ENCODE measurements at regions not wholly inside any gene's neighbourhood (a gene's known extent, or its start where the extent isn't known, plus 50 kb on each side); places are given as distances from the start of the nearest gene placed in this dataset.

GRCh38 chr11:16685914-16686313 lies 52.5 kb upstream of the C11orf58 start:
- no peak for DNase-seq (ENCODE audit: low read depth)

DNA sequence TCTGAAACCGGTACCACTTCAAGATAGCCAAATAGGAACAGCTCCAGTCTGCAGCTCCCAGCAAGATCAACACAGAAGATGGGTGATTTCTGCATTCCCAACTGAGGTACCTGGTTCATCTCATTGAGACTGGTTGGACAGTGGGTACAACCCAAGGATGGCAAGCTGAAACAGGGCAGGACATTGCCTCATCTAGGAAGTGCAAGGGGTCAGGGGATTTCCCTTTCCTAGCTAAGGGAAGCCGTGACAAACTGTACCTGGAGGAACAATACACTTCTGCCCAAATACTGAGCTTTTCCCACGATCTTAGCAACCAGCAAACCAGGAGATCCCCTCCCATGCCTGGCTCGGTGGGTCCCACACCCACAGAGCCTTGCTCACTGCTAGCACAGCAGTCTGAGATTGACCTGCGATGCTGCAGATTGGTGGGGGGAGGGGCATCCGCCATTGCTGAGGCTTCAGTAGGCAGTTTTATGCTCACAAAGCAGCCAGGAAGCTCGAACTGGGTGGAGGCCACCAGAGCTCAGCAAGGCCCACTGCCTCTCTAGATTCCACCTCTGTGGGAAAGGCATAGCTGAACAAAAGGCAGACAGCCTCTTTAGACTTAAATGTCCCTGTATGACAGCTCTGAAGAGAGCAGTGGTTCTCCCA lies 59.9 kb upstream of the C11orf58 start:
- no peak for DNase-seq (ENCODE audit: low read depth)

- peak; percentile 15 for DNase-seq (ENCODE audit: low read depth)
These were observed 68.5 kb upstream of the C11orf58 start for GRCh38 chr11:16669799-16670415.

DNA sequence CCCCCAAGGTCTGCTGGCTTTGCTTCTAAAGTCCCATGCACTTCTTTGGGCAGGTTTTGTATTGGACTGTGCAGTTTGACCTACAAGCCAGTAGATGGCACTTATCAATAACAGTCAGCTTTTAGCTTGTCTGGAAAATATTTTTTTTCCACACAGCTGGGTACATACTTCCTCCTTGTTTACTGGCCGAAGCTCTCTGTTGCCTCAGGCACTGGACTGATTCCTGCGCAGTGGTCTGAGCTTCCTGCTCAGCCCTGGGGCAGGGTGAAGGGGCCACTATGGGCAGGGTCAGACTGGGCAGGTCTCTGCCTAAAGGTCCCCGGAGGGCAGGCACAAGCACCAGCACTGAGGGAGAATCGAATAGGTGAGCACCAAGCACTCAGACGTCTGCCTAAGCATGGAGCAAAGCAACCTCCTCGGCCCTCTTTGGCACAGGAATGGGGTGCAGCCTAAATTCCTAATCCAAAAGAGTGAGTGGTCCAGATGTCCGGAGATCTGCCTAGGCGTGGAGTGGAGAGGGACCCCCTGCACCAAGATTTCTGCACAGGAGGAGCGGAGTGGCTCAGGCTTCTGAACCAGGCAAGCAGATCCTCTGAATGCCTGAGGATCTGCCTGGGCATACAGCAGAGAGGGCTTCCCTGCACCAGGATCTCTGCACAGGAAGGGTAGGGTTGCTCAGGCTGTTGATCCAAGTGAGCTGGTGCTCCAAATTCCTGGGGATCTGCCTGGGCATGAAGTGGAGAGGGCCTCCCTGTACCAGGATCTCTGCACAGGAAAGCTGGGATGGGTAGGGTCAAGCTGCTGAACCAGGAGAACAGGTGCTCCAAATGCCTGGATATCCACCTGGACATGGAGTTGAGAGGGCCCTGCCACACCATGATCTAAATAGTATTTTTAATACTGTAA lies 105.9 kb upstream of the C11orf58 start:
- DNase-seq (ENCODE audit: low read depth) = peak; percentile 29

DNA sequence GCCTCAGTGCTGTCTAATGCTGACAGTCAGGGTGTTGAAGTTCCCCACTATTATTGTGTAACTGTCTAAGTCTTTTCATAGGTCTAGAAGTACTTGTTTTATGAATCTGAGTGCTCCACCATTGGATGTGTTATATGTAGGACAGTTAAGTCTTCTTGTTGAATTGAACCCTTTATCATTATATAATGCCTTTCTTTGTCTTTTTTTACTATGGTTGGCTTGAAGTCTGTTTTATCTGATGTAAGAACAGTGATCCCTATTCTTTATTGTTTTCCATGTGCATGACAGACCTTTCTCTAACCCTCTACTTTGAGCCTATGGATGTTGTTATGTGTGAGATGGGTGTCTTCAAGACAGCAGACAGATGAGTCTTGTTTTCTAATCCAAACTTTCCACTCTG lies 107.8 kb upstream of the C11orf58 start:
- no peak for DNase-seq (ENCODE audit: low read depth)

DNA sequence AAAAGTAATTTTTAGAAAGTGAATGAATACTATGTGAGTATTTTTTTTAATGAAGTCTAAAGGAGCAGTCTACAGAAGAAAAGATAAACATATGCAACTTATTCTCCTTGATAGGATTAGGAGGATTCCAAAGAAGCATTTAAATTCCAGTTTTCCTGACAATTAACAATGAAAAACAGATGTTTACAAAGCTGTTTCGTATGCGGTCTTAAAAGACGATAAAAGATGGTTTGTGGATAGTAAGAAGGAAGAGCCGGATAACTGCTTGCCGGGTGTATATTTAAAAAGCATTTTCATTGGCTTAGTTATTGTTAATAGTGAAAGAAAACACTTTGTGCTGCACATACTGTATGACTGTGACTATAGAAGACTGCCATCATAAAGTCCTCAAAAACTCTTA lies 120.0 kb upstream of the C11orf58 start:
- no peak for DNase-seq (ENCODE audit: low read depth)

- no peak for DNase-seq (ENCODE audit: low read depth)
These were observed 123.0 kb upstream of the C11orf58 start for GRCh38 chr11:16615480-16615879.

- peak; percentile 86 for DNase-seq (ENCODE audit: low read depth)
These were observed 124.7 kb upstream of the C11orf58 start for GRCh38 chr11:16613512-16614381.

GRCh38 chr11:16613262-16613511 lies 125.3 kb upstream of the C11orf58 start:
- DNase-seq (ENCODE audit: low read depth) = no peak

- peak; percentile 40 for DNase-seq (ENCODE audit: low read depth)
These were observed 125.7 kb upstream of the C11orf58 start for GRCh38 chr11:16612566-16613261.

DNA sequence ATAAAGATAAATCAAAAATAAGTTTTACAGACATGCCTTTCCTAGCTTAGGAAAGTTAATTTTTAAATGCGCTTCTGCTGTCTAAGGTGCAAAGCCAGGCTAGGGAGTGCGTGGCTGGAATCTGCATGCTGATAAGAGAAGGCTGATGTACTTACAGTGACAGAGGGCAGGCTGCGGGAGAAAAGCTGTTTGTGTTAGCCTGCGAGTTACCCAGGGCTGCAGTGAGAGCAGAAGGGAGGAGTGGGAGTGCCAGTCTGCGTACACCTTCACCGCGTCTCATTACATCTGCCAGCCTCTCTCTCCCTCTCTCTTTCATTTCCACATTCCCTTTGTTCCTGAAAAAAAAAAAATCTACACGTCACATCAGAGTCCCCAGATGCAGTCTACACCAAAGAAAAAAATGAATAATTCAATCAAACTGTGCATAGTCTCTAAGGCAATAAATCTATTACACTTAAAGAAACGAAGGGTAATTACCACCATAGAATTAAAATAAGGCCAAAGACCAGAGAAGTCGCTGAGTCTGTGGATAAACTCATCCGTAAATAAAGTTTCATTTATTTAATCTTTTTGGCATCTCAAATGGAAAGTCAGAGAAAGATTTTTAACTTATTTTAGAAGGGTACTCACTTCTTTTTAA lies 126.4 kb upstream of the C11orf58 start:
- DNase-seq (ENCODE audit: low read depth) = no peak

- DNase-seq (ENCODE audit: low read depth) = no peak
These were observed 127.0 kb upstream of the C11orf58 start for GRCh38 chr11:16611401-16611921.

DNA sequence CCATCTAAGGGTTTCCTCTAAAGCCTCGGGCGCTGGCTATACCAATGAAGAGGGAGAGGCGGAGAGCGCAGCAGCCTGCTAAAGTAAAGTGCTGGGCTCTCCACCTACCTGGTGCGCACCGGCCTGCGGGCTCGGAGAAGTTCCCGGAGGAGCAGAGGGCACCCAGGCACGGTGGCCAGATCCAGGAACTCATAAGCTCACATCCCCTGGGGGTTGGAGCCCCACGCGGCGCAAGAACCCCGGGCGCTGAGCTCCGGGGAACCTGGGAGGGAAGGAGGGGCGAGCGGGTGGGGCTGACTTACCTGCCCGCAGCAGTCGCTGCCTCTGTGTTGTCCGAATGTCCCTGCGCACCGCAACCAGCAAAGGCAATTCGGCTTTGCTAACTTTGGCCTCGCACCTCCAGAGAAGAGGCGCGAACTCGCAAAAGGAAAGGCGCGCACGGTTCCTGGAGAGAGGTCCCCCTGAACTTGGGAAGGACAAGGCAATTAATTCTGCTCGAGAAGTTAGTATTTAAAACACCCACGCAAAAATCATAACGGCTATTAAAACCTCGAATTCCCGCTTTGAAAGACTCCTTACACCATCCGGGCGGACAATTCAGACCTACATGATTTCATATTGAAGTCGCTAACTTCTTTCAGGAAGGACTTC lies 127.6 kb upstream of the C11orf58 start:
- no peak for DNase-seq (ENCODE audit: low read depth)

DNA sequence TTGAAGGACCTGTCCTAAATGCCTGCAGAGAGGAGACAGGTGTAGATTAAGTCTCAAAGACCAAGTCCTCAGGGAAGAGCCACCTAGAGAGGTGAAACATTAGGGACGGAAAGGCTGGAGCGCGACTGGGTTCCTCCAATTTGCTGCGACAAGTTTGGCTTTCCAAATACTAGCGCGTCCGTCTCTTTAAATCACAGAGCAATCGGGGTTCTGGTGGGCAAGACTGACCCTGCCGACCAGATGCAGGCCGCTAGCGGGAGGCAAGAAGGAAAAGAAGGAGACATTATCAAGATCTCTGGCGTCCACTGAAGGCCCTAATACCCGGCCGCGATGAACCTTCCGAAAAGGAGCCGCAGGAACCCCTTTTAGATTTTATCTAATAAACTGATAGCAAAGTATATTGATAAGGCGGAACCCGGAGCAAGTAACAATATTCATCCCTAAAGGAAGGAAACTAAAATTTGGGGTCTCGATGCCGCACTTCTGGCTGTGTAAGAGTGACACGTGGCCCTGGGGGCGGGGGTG lies 128.2 kb upstream of the C11orf58 start:
- no peak for DNase-seq (ENCODE audit: low read depth)

- no peak for DNase-seq (ENCODE audit: low read depth)
These were observed 128.7 kb upstream of the C11orf58 start for GRCh38 chr11:16609769-16610168.

- DNase-seq (ENCODE audit: low read depth) = peak; percentile 85
These were observed 130.5 kb upstream of the C11orf58 start for GRCh38 chr11:16607675-16608644.

DNA sequence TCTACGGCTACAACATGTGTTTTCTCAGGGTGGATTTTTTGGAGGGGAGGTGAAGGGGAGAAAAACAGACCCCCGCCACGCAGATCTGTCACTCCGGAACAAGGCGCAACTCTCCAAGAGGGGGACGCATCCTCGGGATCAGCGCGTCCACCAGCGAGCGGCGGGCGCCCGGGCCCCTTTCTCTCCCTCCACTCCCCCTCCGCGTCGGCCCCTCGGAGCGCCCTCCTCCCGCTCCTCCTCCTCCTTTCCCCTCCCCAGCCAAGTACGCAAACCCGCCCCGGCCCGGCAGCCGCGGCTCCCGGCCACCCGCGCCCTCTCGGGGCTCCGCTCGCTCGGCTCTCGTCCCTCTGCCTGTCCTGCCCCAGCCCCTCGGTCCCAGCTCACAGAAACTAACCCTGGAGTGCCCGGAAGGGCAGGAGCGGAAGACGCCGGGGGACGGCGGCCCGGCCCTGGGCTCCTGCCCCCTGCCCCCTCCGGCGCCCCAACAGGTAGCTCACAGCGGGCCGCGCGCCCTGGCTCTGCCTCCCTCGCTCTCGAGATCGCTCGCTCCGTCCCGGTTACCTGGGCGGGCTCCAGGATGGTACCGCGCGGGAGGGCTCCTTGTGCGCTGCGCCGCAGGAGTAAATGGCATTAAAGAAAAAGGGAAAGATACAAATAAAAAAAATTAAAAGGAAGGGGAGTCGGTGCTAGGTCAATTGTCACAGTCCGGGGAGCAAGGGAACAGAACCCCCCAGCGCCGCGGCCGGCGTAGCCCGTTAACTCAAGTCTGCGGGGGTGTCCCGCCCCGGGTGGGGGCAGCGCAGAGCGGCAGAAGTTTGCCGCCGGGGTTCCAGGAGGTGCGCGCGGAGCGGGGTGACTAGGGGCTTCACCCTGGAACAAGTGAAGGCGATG lies 131.4 kb upstream of the C11orf58 start:
- DNase-seq (ENCODE audit: low read depth) = peak; percentile 45

Data from EH (cell line).